SK-N-SH (cell line): ENCODE measurements at regions not wholly inside any gene's neighbourhood (a gene's known extent, or its start where the extent isn't known, plus 50 kb on each side); places are given as distances from the start of the nearest gene placed in this dataset.

Experiments
- CTCF ChIA-PET: fragments of 300-600, 350-600 bp; formaldehyde crosslinking; extraction: SDS; loops from one replicate; lab custom pipeline; 2021; lab: Yijun Ruan, JAX
- POLR2A ChIA-PET: fragments of 350-600 bp; sonication (Branson Sonifier 250); formaldehyde crosslinking; extraction: SDS; loops from one replicate; lab custom pipeline; 2020; ENCODE audit warnings: antibody characterized with exemption, inconsistent platforms; lab: Yijun Ruan, JAX
- DNase-seq: peaks from one replicate; pipeline ENCODE4 v3.0.0; 2012
- H2AFZ ChIP-seq: fragments of 200-600 bp; sonication (generic); 2 replicates; pipeline ENCODE4 v1.8.1; 2016; ENCODE audit warnings: antibody characterized with exemption, mild to moderate bottlenecking, low read depth
- H3F3A ChIP-seq: fragments of 200-600 bp; sonication (generic); replicated peaks from 2 replicates; pipeline ENCODE3; 2016; ENCODE audit warnings: antibody characterized with exemption, mild to moderate bottlenecking; ENCODE audit not compliant: insufficient read depth
- H3K27ac ChIP-seq, 2 experiments: fragments of 200-500 bp in 1 of 2; fragments of 200-600 bp in 1 of 2; sonication (Bioruptor generic) in 1 of 2; sonication (generic), shearing (Covaris generic) in 1 of 2; 2 replicates each; pipeline versions ENCODE4 v1.5.1 to v1.6.1; 2014 to 2016; ENCODE audit warnings: low read depth in 2 of 2, inconsistent platforms in 1 of 2, low read length in 1 of 2, mild to moderate bottlenecking in 1 of 2, mixed read lengths in 1 of 2
- H3K27me3 ChIP-seq: fragments of 200-600 bp; sonication (generic), shearing (Covaris generic); 2 replicates; pipeline ENCODE4 v1.6.1; 2016; ENCODE audit warnings: mixed run types; ENCODE audit not compliant: insufficient read depth
- H3K36me3 ChIP-seq, 2 experiments: fragments of 200-500 bp in 1 of 2; fragments of 200-600 bp in 1 of 2; sonication (Bioruptor generic) in 1 of 2; sonication (generic) in 1 of 2; replicated peaks in 1 of 2; 2 replicates each; pipeline versions ENCODE3 to v1.5.1; 2014 to 2016; ENCODE audit warnings: low read length in 1 of 2, mild to moderate bottlenecking in 1 of 2; ENCODE audit not compliant: insufficient read depth in 2 of 2, control insufficient read depth in 1 of 2
- H3K4me1 ChIP-seq, 2 experiments: fragments of 200-500 bp in 1 of 2; fragments of 200-600 bp in 1 of 2; sonication (Bioruptor generic) in 1 of 2; sonication (generic), shearing (Covaris generic) in 1 of 2; 2 replicates each; pipeline versions ENCODE4 v1.5.1 to v1.6.1; 2014 to 2016; ENCODE audit warnings: low read depth in 1 of 2, low read length in 1 of 2, mixed run types in 1 of 2; ENCODE audit not compliant: insufficient read depth in 2 of 2, control insufficient read depth in 1 of 2
- H3K4me2 ChIP-seq: fragments of 200-600 bp; sonication (generic), shearing (Covaris generic); 2 replicates; pipeline ENCODE4 v1.6.1; 2017; ENCODE audit warnings: mixed run types
- H3K4me3 ChIP-seq, 2 experiments: fragments of 200-500 bp in 1 of 2; fragments of 200-600 bp in 1 of 2; sonication (Bioruptor generic) in 1 of 2; sonication (generic), shearing (Covaris generic) in 1 of 2; 2 replicates each; pipeline versions ENCODE4 v1.5.1 to v1.8.1; 2014 to 2016; ENCODE audit warnings: low read depth in 2 of 2, inconsistent platforms in 1 of 2, low read length in 1 of 2, mild to moderate bottlenecking in 1 of 2, mixed read lengths in 1 of 2, moderate library complexity in 1 of 2
- H3K79me2 ChIP-seq: fragments of 200-600 bp; sonication (generic); 2 replicates; pipeline ENCODE4 v1.8.1; 2017; ENCODE audit warnings: mild to moderate bottlenecking; ENCODE audit not compliant: insufficient read depth
- H3K9ac ChIP-seq: fragments of 200-600 bp; sonication (generic); 2 replicates; pipeline ENCODE4 v1.6.1; 2017; ENCODE audit warnings: mixed run types
- H3K9me2 ChIP-seq: fragments of 200-600 bp; sonication (generic); 2 replicates; pipeline ENCODE4 v1.6.1; 2017; ENCODE audit warnings: mixed run types
- H3K9me3 ChIP-seq: fragments of 200-600 bp; sonication (generic); 2 replicates; pipeline ENCODE4 v1.6.1; 2017; ENCODE audit warnings: mixed run types, mild to moderate bottlenecking, moderate library complexity
- H4K20me1 ChIP-seq: fragments of 200-600 bp; sonication (generic); 2 replicates; pipeline ENCODE4 v1.6.1; 2017; ENCODE audit warnings: mild to moderate bottlenecking, mixed run types; ENCODE audit not compliant: insufficient read depth
- CTCF ChIP-seq: fragments of 200-600 bp; sonication (generic); IDR thresholded peaks from 2 replicates; pipeline ENCODE4 v1.6.1; 2017; ENCODE audit warnings: antibody characterized with exemption, mild to moderate bottlenecking, moderate library complexity
- ELF1 ChIP-seq: IDR thresholded peaks from 2 replicates; pipeline ENCODE4 v1.4.0; 2012
- EP300 ChIP-seq, 2 experiments: IDR thresholded peaks; 2 replicates each; pipeline versions ENCODE4 v1.4.0 to v1.6.1; 2012; ENCODE audit warnings: borderline replicate concordance in 1 of 2, low read depth in 1 of 2, low read length in 1 of 2
- FOSL2 ChIP-seq: IDR thresholded peaks from 2 replicates; pipeline ENCODE4 v1.4.0; 2012; ENCODE audit warnings: low read depth, mild to moderate bottlenecking, moderate library complexity, borderline replicate concordance
- GABPA ChIP-seq: IDR thresholded peaks from 2 replicates; pipeline ENCODE4 v1.4.0; 2012; ENCODE audit warnings: low read depth, mild to moderate bottlenecking
- MAX ChIP-seq: IDR thresholded peaks from 2 replicates; pipeline ENCODE4 v1.4.0; 2012; ENCODE audit warnings: low read depth
- MXI1 ChIP-seq: IDR thresholded peaks from 2 replicates; pipeline ENCODE4 v1.6.1; 2012; ENCODE audit warnings: mild to moderate bottlenecking, low read depth, low read length, improper control_type of control experiment
- PBX3 ChIP-seq: IDR thresholded peaks from 2 replicates; pipeline ENCODE4; 2012
- POLR2AphosphoS5 ChIP-seq: IDR thresholded peaks from 2 replicates; pipeline ENCODE4 v1.6.1; 2012; ENCODE audit warnings: low read depth, low read length
- RAD21 ChIP-seq: IDR thresholded peaks from 2 replicates; pipeline ENCODE4 v1.6.1; 2012; ENCODE audit warnings: mild to moderate bottlenecking, low read length
- RXRA ChIP-seq: IDR thresholded peaks from 2 replicates; pipeline ENCODE4 v1.4.0; 2012; ENCODE audit warnings: low read depth, mild to moderate bottlenecking, borderline replicate concordance
- SMC3 ChIP-seq: IDR thresholded peaks from 2 replicates; pipeline ENCODE4 v1.6.1; 2012; ENCODE audit warnings: low read depth, low read length, improper control_type of control experiment
- TAF1 ChIP-seq: IDR thresholded peaks from 2 replicates; pipeline ENCODE4 v1.6.1; 2012; ENCODE audit warnings: low read depth, mild to moderate bottlenecking, low read length, moderate library complexity, borderline replicate concordance
- TCF12 ChIP-seq: IDR thresholded peaks from 2 replicates; pipeline ENCODE4 v1.4.0; 2012
- USF1 ChIP-seq: IDR thresholded peaks from 2 replicates; pipeline ENCODE4 v1.4.0; 2012; ENCODE audit warnings: low read depth, borderline replicate concordance
- YY1 ChIP-seq: IDR thresholded peaks from 2 replicates; pipeline ENCODE4 v1.4.0; 2012; ENCODE audit warnings: low read depth, mild to moderate bottlenecking
- WGBS: methylation state at CpG from one replicate; pipeline ENCODE4 v1.1.6; 2017; ENCODE audit warnings: low lambda C conversion rate; 5-methylcytosine and 5-hydroxymethylcytosine counted together
- TF ChIP-seq, protein P1 (sequence below): IDR thresholded peaks from 2 replicates; pipeline ENCODE4 v1.4.0; 2012; ENCODE audit warnings: low read depth, borderline replicate concordance

- ChIA-PET CTCF (interaction anchor here (0.5 to 1.2 kb wide), 2 partner anchors 445 to 665 kb away, joined by 3 read pairs; no protein-coding TSS in a partner anchor), POLR2A (no interaction called here)
- Histone ChIP-seq H2AFZ (no peak overlapping the region), H3F3A (no peaks in the 10 kb centered on the region), H3K9ac (no peak overlapping the region), H3K4me3 (no peak overlapping the region), H3K4me2 (no peak overlapping the region), H3K79me2 (no peaks in the 10 kb centered on the region), H3K9me3 (no peaks in the 10 kb centered on the region), H3K27ac (no peak overlapping the region), H3K9me2 (no peaks in the 10 kb centered on the region), H3K4me1 (no peaks in the 10 kb centered on the region), H4K20me1 (no peaks in the 10 kb centered on the region), H3K27me3 (no peaks in the 10 kb centered on the region), H3K36me3 (no peaks in the 10 kb centered on the region)
- TF ChIP-seq MXI1 = no peak
- no peak for TF ChIP-seq CTCF
- no peak for TF ChIP-seq RAD21
- TF ChIP-seq GABPA = no peak
- no peak for DNase-seq
- 64% methylated on average over 2 of the region's 2 CpGs for WGBS
These were observed 70.3 kb downstream of the MAIP1 start for GRCh38 chr2:200025717-200026116.

DNA sequence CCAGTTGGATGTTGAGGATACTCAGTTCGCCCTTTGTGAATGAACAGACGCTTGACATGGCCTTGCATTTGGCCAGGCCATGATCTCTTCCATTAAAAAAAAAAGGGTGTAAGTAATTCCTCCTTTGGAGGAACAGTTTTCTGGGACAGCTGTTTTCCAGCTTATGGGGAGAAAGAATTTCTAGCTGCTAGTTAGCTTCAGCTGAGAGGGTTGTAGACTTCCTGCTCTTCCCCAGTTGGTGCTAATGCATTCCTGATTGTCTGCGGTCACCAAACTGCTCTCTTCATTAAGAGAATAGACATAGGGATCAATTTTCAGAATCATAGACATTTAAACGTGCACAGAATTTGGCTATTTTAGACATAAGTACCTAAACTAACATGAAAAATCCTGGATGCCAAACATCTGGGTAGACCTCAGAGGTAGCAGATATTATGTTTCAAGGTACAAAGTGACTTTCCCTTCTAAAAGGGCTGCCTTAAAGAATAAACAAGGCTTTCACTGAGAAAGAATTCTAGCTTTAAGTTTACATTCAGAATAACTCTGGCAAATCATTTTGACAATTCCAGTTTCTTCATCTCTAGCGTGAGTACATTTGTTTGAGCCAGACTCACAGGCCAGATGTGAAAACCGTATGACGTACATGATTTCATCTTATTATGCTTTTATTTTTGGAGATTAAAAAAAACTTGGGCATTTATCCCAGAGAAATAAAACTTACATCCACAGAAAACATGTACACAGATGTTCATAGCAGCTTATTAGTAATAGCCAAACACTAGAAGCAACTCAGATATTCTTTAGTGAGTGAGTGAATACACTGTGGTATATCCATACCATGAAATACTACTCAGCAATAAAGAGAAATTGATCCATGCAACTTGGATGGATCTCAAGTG lies 71.2 kb downstream of the MAIP1 start:
- H3K4me3 ChIP-seq = no peak overlapping the region
- ChIA-PET CTCF (interaction anchor here (0.5 to 1.2 kb wide), 3 partner anchors 41 to 664 kb away, joined by 3 read pairs; no protein-coding TSS in a partner anchor), POLR2A (no interaction called here)
- no peaks in the 10 kb centered on the region for H3K36me3 ChIP-seq
- H3F3A ChIP-seq = no peaks in the 10 kb centered on the region
- H3K9ac ChIP-seq = no peak overlapping the region
- H3K4me1 ChIP-seq = no peaks in the 10 kb centered on the region
- no peaks in the 10 kb centered on the region for H3K79me2 ChIP-seq
- no peaks in the 10 kb centered on the region for H3K9me2 ChIP-seq
- no peak overlapping the region for H3K27ac ChIP-seq
- no peaks in the 10 kb centered on the region for H4K20me1 ChIP-seq
- WGBS = 79% methylated on average over 7 of the region's 7 CpGs
- H3K4me2 ChIP-seq = no peak overlapping the region
- no peaks in the 10 kb centered on the region for H3K9me3 ChIP-seq
- H3K27me3 ChIP-seq = no peaks in the 10 kb centered on the region
- DNase-seq = no peak
- H2AFZ ChIP-seq = no peak overlapping the region
- TF ChIP-seq RAD21 (no peak), MAX (no peak), SMC3 (no peak), TAF1 (no peak), YY1 (no peak), EP300 (IDR thresholded peaks at IDR 0.05; ENCODE audit: borderline replicate concordance in 1 of 2, low read depth in 1 of 2, low read length in 1 of 2) (no peak), ELF1 (no peak), POLR2AphosphoS5 (no peak), FOSL2 (no peak), USF1 (no peak), PBX3 (no peak), TCF12 (no peak), RXRA (no peak)
- TF ChIP-seq, protein P1, sequence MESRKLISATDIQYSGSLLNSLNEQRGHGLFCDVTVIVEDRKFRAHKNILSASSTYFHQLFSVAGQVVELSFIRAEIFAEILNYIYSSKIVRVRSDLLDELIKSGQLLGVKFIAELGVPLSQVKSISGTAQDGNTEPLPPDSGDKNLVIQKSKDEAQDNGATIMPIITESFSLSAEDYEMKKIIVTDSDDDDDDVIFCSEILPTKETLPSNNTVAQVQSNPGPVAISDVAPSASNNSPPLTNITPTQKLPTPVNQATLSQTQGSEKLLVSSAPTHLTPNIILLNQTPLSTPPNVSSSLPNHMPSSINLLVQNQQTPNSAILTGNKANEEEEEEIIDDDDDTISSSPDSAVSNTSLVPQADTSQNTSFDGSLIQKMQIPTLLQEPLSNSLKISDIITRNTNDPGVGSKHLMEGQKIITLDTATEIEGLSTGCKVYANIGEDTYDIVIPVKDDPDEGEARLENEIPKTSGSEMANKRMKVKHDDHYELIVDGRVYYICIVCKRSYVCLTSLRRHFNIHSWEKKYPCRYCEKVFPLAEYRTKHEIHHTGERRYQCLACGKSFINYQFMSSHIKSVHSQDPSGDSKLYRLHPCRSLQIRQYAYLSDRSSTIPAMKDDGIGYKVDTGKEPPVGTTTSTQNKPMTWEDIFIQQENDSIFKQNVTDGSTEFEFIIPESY = no peak
